Gastrocnemius medialis (tissue), 4 donors: ENCODE measurements at regions not wholly inside any gene's neighbourhood (a gene's known extent, or its start where the extent isn't known, plus 50 kb on each side); places are given as distances from the start of the nearest gene placed in this dataset.

Experiments used
- POLR2A ChIP-seq, 2 donors: fragments of 450-650 bp; IDR thresholded peaks; one replicate each; pipeline ENCODE4 v1.6.1; 2017; ENCODE audit warnings: antibody characterized with exemption in 2 of 2, mild to moderate bottlenecking in 2 of 2, moderate library complexity in 2 of 2
- TF ChIP-seq, protein P1 (sequence below), 5 experiments: fragments of 450-650 bp in 3 of 5; fragments of 200-600 bp in 2 of 5; sonication (generic) in 2 of 5; IDR thresholded peaks in 4 of 5; conservative IDR thresholded peaks in 1 of 5; 1 replicate in 4 of 5; 2 replicates in 1 of 5; pipeline ENCODE4 v1.5.1; 2016 to 2019; ENCODE audit warnings: antibody characterized with exemption in 5 of 5, mild to moderate bottlenecking in 3 of 5, moderate library complexity in 3 of 5

DNA sequence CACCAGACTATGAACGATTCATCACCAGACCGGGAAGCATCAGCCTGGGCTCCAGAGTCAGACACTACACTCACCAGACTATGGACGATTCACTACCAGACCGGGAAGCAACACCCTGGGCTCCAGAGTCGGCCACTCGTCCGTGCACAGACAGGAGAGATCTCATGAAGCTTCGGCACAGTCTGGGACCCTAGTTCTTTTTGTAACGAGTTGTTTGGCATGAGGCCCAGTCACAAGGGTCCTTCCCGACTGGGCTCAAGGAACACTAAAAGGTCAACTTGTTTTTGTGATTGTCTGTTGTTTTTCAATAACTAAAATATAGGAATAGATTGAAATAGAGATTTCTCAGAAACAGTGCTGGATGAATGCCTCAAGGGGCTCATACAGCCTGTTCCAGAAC is 1141.6 kb upstream of the MIR17HG start:
- TF ChIP-seq POLR2A (IDR thresholded peaks at IDR 0.05): no peak
- TF ChIP-seq, protein P1, sequence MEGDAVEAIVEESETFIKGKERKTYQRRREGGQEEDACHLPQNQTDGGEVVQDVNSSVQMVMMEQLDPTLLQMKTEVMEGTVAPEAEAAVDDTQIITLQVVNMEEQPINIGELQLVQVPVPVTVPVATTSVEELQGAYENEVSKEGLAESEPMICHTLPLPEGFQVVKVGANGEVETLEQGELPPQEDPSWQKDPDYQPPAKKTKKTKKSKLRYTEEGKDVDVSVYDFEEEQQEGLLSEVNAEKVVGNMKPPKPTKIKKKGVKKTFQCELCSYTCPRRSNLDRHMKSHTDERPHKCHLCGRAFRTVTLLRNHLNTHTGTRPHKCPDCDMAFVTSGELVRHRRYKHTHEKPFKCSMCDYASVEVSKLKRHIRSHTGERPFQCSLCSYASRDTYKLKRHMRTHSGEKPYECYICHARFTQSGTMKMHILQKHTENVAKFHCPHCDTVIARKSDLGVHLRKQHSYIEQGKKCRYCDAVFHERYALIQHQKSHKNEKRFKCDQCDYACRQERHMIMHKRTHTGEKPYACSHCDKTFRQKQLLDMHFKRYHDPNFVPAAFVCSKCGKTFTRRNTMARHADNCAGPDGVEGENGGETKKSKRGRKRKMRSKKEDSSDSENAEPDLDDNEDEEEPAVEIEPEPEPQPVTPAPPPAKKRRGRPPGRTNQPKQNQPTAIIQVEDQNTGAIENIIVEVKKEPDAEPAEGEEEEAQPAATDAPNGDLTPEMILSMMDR (IDR thresholded peaks at IDR 0.05 in 4 of 5, conservative IDR thresholded peaks at IDR 0.05 in 1 of 5): no peak
